ENCODE measurements at regions not wholly inside any gene's neighbourhood (a gene's known extent, or its start where the extent isn't known, plus 50 kb on each side); places are given as distances from the start of the nearest gene placed in this dataset.

DNA sequence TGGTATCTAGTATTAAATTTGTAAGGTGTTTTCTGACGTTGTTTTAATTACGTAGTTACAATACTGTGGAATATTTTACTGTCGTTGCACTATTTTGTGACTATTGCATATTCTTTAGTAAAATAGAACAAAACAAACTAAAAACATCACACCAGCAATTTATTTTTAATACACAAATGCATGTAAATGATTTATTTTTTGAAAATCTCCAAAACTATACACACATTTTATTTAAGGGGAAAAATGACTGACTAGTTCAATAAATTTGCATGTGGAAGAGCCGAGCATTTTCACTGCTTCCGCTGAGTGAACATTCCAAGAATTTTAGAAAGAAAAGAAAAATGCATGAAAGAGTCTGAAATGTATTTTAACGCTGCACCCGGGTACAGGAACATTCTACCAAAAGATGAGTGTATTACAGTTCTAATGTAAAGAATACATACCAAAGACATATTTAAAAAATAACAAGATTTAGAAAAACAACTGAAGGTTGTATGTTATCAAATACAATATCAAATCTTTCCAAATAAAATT lies 257.7 kb downstream of the MEIS1 start:
- TF ChIP-seq, protein P1, sequence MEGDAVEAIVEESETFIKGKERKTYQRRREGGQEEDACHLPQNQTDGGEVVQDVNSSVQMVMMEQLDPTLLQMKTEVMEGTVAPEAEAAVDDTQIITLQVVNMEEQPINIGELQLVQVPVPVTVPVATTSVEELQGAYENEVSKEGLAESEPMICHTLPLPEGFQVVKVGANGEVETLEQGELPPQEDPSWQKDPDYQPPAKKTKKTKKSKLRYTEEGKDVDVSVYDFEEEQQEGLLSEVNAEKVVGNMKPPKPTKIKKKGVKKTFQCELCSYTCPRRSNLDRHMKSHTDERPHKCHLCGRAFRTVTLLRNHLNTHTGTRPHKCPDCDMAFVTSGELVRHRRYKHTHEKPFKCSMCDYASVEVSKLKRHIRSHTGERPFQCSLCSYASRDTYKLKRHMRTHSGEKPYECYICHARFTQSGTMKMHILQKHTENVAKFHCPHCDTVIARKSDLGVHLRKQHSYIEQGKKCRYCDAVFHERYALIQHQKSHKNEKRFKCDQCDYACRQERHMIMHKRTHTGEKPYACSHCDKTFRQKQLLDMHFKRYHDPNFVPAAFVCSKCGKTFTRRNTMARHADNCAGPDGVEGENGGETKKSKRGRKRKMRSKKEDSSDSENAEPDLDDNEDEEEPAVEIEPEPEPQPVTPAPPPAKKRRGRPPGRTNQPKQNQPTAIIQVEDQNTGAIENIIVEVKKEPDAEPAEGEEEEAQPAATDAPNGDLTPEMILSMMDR (IDR thresholded peaks at IDR 0.05; ENCODE audit: insufficient read depth, low read length, poor library complexity, severe bottlenecking) = no peak
- H3K27me3 ChIP-seq (ENCODE audit: control insufficient read depth, insufficient read depth, low read length) = peaks cover 2% of the 10 kb centered on the region
- H3K4me3 ChIP-seq (ENCODE audit: low read depth, low read length) = no peak overlapping the region
- no peaks in the 10 kb centered on the region for H3K36me3 ChIP-seq (ENCODE audit: control insufficient read depth, insufficient read depth, low read length)
- no peak for DNase-seq (ENCODE audit: low read depth)

DNA sequence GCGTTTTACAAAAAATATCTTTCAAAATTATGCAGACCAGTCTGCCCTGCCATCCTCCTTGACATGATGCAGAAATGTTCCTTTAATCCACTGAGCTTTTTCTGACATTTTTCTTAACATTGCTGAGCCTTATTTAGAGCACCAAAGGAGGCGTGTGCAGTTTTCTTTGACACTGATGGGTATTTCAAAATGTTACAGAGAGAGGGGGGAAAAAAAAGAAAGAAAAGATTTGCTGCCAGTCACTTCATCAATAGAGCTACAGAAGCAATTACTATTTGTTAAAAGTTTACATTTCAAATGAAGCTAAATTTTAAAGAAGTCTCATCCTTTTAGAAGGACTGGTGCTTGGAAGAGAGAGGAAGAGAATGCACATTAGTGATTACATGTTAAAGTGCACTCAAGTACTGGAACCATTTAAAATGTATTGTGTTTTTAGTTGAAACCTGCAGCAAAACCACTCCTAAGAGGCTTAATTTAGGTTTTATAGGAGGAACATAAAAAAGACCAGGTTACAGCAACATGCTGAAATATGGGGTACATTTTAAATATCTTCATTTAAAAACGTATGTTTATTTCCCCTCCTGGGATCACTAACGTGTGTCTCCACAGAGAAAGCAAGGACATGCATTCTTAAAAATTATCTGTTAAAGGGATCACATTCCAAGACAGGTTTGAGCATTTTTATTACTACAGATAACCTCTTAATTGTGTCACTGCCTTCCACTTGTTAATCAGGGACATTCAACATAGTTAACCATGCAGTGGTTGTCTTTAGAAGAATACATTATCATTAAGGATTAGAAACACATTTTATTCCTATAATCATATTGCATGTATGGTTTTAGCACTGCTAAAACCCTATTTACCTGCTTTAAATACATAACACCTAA lies 258.4 kb downstream of the MEIS1 start:
- Histone ChIP-seq H3K27me3 (ENCODE audit: control insufficient read depth, insufficient read depth, low read length) (peaks cover 2% of the 10 kb centered on the region), H3K36me3 (ENCODE audit: control insufficient read depth, insufficient read depth, low read length) (no peaks in the 10 kb centered on the region), H3K4me3 (ENCODE audit: low read depth, low read length) (no peak overlapping the region)
- no peak for DNase-seq (ENCODE audit: low read depth)
- TF ChIP-seq, protein P1 (IDR thresholded peaks at IDR 0.05; ENCODE audit: insufficient read depth, low read length, poor library complexity, severe bottlenecking) = no peak

DNA sequence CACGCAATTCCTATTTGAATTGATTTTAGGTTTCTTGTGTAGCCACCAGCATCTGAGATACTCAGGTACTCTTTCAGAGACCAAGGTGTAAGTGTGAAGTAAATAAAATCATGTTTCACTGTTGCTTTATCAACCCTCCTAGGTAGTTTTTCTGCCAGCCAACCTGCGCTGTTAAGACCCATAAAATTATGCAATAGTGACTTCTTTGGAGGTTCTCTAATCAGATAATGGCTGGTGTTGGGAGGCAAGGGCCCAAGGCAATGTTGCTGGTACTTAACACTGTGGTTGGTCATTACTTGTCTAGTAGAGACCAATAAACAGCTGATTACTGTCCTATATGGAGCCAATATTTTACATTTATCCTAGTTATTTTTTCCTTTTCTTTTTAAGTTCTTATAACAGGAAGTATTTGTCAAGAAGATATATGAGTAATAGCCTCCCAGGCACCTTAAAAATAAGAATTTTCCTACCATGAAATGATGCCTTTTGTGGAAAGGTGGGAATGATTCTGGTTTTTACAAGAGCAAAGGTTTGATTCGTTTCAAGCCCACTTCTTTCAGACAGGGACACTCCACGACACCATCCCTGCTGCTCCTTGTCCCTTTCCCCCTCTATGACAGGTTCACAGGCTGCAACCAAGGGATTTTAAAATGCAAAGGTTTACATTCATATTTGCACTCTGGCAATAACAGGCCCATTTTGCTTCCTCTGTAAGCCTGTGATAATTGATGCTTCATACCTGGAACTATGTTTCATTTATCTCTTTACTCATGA lies 259.3 kb downstream of the MEIS1 start:
- DNase-seq (ENCODE audit: low read depth) = no peak
- H3K4me3 ChIP-seq (ENCODE audit: low read depth, low read length) = no peak overlapping the region
- peaks cover 2% of the 10 kb centered on the region for H3K27me3 ChIP-seq (ENCODE audit: control insufficient read depth, insufficient read depth, low read length)
- H3K36me3 ChIP-seq (ENCODE audit: control insufficient read depth, insufficient read depth, low read length) = no peaks in the 10 kb centered on the region
- TF ChIP-seq, protein P1 (IDR thresholded peaks at IDR 0.05; ENCODE audit: insufficient read depth, low read length, poor library complexity, severe bottlenecking) = no peak

DNA sequence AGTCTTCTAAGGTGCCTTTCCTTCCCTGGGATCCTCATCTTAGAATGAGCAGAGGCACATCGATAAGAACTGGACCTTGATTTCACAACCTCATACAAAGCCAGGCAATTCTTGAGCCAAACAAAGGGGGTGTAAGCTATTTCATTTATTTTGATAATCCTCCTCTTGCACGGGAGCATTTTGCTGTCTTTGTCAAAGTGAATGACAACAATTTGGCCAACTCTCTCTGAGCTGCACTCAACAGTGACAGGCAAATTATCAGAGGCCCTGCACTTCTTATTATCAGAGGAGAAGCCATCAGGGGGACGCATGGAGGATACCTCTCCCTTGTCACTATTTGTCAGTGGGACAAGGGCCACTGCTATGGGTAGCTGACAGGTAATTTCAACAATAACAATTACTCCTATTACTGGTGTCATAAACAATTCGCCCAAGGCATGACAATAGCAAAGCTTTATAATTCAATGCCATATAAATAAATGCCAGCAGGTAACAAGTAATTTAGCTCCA lies 260.4 kb downstream of the MEIS1 start:
- TF ChIP-seq, protein P1 (IDR thresholded peaks at IDR 0.05; ENCODE audit: insufficient read depth, low read length, poor library complexity, severe bottlenecking) = no peak
- no peak for DNase-seq (ENCODE audit: low read depth)
- peaks cover 2% of the 10 kb centered on the region for H3K27me3 ChIP-seq (ENCODE audit: control insufficient read depth, insufficient read depth, low read length)
- no peaks in the 10 kb centered on the region for H3K36me3 ChIP-seq (ENCODE audit: control insufficient read depth, insufficient read depth, low read length)
- no peak overlapping the region for H3K4me3 ChIP-seq (ENCODE audit: low read depth, low read length)

DNA sequence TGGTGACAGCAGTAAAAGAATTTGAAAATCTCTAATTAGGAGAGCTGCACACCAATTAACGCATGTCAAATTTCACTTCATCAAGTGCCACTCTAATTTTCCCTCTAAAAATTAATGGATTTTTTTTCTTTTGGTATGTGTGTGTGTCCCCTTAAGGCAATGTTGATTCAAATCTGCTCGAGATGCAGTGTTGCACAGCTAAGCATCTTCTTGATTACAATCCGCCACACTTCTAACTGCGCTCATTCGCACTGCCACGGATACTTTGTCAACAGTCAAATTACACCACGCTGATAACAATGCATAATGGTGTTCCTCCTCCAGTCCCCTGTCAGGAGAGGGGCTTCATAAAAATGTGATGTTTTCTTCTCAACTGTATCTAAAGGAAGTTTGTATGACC lies 261.4 kb downstream of the MEIS1 start:
- no peak for DNase-seq (ENCODE audit: low read depth)
- TF ChIP-seq, protein P1 (IDR thresholded peaks at IDR 0.05; ENCODE audit: insufficient read depth, low read length, poor library complexity, severe bottlenecking) = no peak
- Histone ChIP-seq H3K4me3 (ENCODE audit: low read depth, low read length) (no peak overlapping the region), H3K36me3 (ENCODE audit: control insufficient read depth, insufficient read depth, low read length) (no peaks in the 10 kb centered on the region), H3K27me3 (ENCODE audit: control insufficient read depth, insufficient read depth, low read length) (peaks cover 2% of the 10 kb centered on the region)
